ENCODE measurements at regions not wholly inside any gene's neighbourhood (a gene's known extent, or its start where the extent isn't known, plus 50 kb on each side); places are given as distances from the start of the nearest gene placed in this dataset.

DNA sequence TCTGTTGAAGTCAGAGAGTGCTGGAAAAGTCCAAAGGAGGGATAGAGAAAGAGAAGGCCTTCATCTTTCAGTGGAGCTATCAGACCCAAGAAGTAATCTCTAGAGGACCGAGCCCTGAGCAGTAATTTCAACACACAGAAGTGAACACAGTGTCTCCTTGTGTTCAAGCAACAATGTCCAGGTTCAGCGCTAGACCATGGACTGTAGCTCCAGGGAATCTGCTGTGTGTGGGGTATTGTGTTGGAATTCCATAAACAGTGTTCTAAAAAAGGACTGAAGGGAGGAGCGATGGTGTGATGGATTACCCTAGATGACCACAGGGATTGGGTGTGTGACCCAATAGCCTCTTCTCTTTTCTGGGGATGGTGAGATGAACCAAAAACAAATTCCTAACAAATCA, 165.9 kb downstream of the BLID start:
- no peak overlapping the region for H3K14ac ChIP-seq (ENCODE audit: low read length)
- no peak overlapping the region for H3K4ac ChIP-seq (ENCODE audit: low read depth, low read length)
- H3K4me3 ChIP-seq (ENCODE audit: low read depth, low read length), result no peak overlapping the region
- H2BK12ac ChIP-seq (ENCODE audit: low read length), result no peak overlapping the region
- H3K9me3 ChIP-seq (ENCODE audit: insufficient read depth, low read depth, low read length), result no peaks in the 10 kb centered on the region
- H4K91ac ChIP-seq (ENCODE audit: low read depth, low read length), result no peak overlapping the region
- H4K8ac ChIP-seq (ENCODE audit: low read depth, low read length), result no peak overlapping the region
- no peak overlapping the region for H2BK5ac ChIP-seq (ENCODE audit: low read depth, low read length, poor library complexity)
- no peaks in the 10 kb centered on the region for H3K4me1 ChIP-seq (ENCODE audit: control insufficient read depth in 1 of 2, insufficient read depth in 2 of 2, low read length in 2 of 2)
- no CpG with 5 or more reads among the region's 3 CpGs for WGBS (ENCODE audit: extremely low coverage, insufficient coverage, insufficient read length)
- H3K23ac ChIP-seq (ENCODE audit: low read length), result no peak overlapping the region
- no peak overlapping the region for H2BK120ac ChIP-seq (ENCODE audit: insufficient read depth, low read length, poor library complexity)
- H3K27me3 ChIP-seq (ENCODE audit: insufficient read depth, low read length), result no peaks in the 10 kb centered on the region
- no peak overlapping the region for H3K9ac ChIP-seq (ENCODE audit: low read length)
- H2AFZ ChIP-seq (ENCODE audit: insufficient read depth, low read length, poor library complexity), result no peak overlapping the region
- no peak overlapping the region for H3K27ac ChIP-seq (ENCODE audit: low read depth, low read length)
- no peaks in the 10 kb centered on the region for H3K79me2 ChIP-seq (ENCODE audit: control insufficient read depth, insufficient read depth, low read length, poor library complexity)
- H4K12ac ChIP-seq (ENCODE audit: low read depth, low read length), result no peak overlapping the region
- no peaks in the 10 kb centered on the region for H3K36me3 ChIP-seq (ENCODE audit: control insufficient read depth in 1 of 2, insufficient read depth in 2 of 2, low read length in 2 of 2)
- H3K79me1 ChIP-seq (ENCODE audit: low read length), result no peaks in the 10 kb centered on the region
- H3K4me2 ChIP-seq (ENCODE audit: low read length), result no peak overlapping the region
- H2AK5ac ChIP-seq (ENCODE audit: low read length), result no peak overlapping the region
- H3K18ac ChIP-seq (ENCODE audit: low read length), result no peak overlapping the region
- DNase-seq, result no peak

DNA sequence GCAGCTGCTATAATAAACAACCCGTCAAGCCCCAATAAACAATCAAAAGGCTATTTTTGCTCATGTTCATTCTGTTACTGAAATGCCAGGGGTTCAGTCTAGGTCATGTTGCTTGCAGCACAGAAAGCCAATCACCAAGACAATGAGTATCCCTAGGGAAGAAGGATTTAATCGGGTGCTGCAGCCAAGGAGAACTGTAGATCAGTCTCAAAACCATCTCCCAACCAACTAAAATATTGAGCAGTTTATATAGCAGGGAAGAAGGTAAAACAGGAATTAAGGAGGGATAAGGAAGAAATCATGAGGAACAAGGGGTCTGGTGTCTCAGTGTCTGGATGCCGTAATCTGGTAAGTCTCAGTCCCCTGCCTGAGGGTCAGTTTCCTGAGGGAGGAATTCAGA, 169.5 kb downstream of the BLID start:
- H3K4me2 ChIP-seq (ENCODE audit: low read length), result no peak overlapping the region
- no peaks in the 10 kb centered on the region for H3K79me1 ChIP-seq (ENCODE audit: low read length)
- no peak overlapping the region for H2BK5ac ChIP-seq (ENCODE audit: low read depth, low read length, poor library complexity)
- no CpG with 5 or more reads among the region's 3 CpGs for whole genome bisulfite sequencing (ENCODE audit: extremely low coverage, insufficient coverage, insufficient read length)
- no peak overlapping the region for H3K4ac ChIP-seq (ENCODE audit: low read depth, low read length)
- no peak overlapping the region for H2BK12ac ChIP-seq (ENCODE audit: low read length)
- H3K9ac ChIP-seq (ENCODE audit: low read length), result no peak overlapping the region
- H3K18ac ChIP-seq (ENCODE audit: low read length), result no peak overlapping the region
- H3K79me2 ChIP-seq (ENCODE audit: control insufficient read depth, insufficient read depth, low read length, poor library complexity), result no peaks in the 10 kb centered on the region
- DNase-seq, result no peak
- no peak overlapping the region for H3K14ac ChIP-seq (ENCODE audit: low read length)
- no peak overlapping the region for H3K27ac ChIP-seq (ENCODE audit: low read depth, low read length)
- H3K9me3 ChIP-seq (ENCODE audit: insufficient read depth, low read depth, low read length), result no peaks in the 10 kb centered on the region
- H2AFZ ChIP-seq (ENCODE audit: insufficient read depth, low read length, poor library complexity), result no peak overlapping the region
- H2BK120ac ChIP-seq (ENCODE audit: insufficient read depth, low read length, poor library complexity), result no peak overlapping the region
- H3K23ac ChIP-seq (ENCODE audit: low read length), result no peak overlapping the region
- no peak overlapping the region for H4K8ac ChIP-seq (ENCODE audit: low read depth, low read length)
- no peaks in the 10 kb centered on the region for H3K27me3 ChIP-seq (ENCODE audit: insufficient read depth, low read length)
- H3K4me3 ChIP-seq (ENCODE audit: low read depth, low read length), result no peak overlapping the region
- H2AK5ac ChIP-seq (ENCODE audit: low read length), result no peak overlapping the region
- H3K4me1 ChIP-seq (ENCODE audit: control insufficient read depth in 1 of 2, insufficient read depth in 2 of 2, low read length in 2 of 2), result no peaks in the 10 kb centered on the region
- no peaks in the 10 kb centered on the region for H3K36me3 ChIP-seq (ENCODE audit: control insufficient read depth in 1 of 2, insufficient read depth in 2 of 2, low read length in 2 of 2)
- H4K12ac ChIP-seq (ENCODE audit: low read depth, low read length), result no peak overlapping the region
- no peak overlapping the region for H4K91ac ChIP-seq (ENCODE audit: low read depth, low read length)

DNA sequence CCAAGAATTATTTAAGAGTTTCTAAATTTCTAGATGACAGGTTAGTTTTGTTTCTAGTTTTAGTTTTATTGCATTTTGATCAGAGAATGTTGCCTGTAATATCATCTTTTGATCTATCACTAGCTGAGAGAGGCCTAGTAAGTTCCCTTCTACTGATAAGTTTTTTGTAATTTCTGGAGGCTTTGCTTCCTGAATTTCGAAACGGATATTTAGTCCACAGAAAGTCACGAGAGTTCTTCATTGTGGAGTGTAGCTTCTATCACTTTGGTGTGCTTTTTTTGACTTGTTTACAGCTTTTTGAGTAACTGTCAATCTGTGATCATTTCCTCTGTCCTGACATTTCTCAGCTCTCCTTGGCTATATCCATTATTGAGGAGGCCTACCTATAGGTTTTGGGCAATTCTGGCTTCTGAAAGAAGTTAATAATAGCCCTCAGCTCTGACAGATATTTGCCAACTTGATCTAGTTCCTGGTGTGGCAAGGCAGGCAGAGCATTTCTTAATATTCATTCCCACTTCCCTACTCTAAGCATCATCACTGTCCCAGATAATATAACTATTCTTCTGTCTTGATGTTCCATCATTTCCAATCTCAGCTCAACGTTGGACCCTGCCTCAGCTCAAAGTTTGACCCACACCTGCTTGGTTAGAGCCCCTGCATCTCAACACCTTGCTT, 171.3 kb downstream of the BLID start:
- Histone ChIP-seq H3K27ac (ENCODE audit: low read depth, low read length) (no peak overlapping the region), H3K4me2 (ENCODE audit: low read length) (no peak overlapping the region), H3K18ac (ENCODE audit: low read length) (no peak overlapping the region), H4K12ac (ENCODE audit: low read depth, low read length) (no peak overlapping the region), H2AFZ (ENCODE audit: insufficient read depth, low read length, poor library complexity) (no peak overlapping the region), H3K36me3 (ENCODE audit: control insufficient read depth in 1 of 2, insufficient read depth in 2 of 2, low read length in 2 of 2) (no peaks in the 10 kb centered on the region), H3K9ac (ENCODE audit: low read length) (no peak overlapping the region), H3K9me3 (ENCODE audit: insufficient read depth, low read depth, low read length) (no peaks in the 10 kb centered on the region), H2BK120ac (ENCODE audit: insufficient read depth, low read length, poor library complexity) (no peak overlapping the region), H4K91ac (ENCODE audit: low read depth, low read length) (no peak overlapping the region), H3K27me3 (ENCODE audit: insufficient read depth, low read length) (no peaks in the 10 kb centered on the region), H2AK5ac (ENCODE audit: low read length) (no peak overlapping the region), H3K79me2 (ENCODE audit: control insufficient read depth, insufficient read depth, low read length, poor library complexity) (no peaks in the 10 kb centered on the region), H3K4ac (ENCODE audit: low read depth, low read length) (no peak overlapping the region), H4K8ac (ENCODE audit: low read depth, low read length) (no peak overlapping the region), H3K4me3 (ENCODE audit: low read depth, low read length) (no peak overlapping the region), H3K14ac (ENCODE audit: low read length) (no peak overlapping the region), H3K4me1 (ENCODE audit: control insufficient read depth in 1 of 2, insufficient read depth in 2 of 2, low read length in 2 of 2) (no peaks in the 10 kb centered on the region), H3K23ac (ENCODE audit: low read length) (no peak overlapping the region), H2BK12ac (ENCODE audit: low read length) (no peak overlapping the region), H2BK5ac (ENCODE audit: low read depth, low read length, poor library complexity) (no peak overlapping the region), H3K79me1 (ENCODE audit: low read length) (no peaks in the 10 kb centered on the region)
- WGBS (ENCODE audit: extremely low coverage, insufficient coverage, insufficient read length), result no CpG with 5 or more reads among the region's 4 CpGs
- DNase-seq, result no peak

DNA sequence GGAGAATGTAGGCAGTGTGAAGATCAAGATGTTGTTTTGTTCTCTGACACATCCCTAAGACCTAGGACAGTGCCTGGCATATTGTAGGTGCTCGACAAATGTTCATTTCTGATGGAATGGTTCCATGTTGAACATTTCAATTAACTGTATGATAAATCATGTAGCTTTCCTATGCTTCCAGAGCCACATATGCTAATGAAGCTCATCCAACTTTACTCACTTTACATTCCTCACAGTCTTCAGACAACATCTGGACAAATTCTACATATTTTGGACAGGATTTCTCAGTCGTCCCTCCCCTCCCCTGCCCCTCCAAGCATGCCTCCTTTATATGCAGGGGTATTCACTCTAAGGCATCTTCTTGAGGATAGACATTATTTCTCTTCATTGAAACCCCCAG, 177.9 kb downstream of the BLID start:
- Histone ChIP-seq H3K79me1 (ENCODE audit: low read length) (peaks cover 3% of the 10 kb centered on the region), H2AK5ac (ENCODE audit: low read length) (no peak overlapping the region), H4K12ac (ENCODE audit: low read depth, low read length) (no peak overlapping the region), H3K9ac (ENCODE audit: low read length) (no peak overlapping the region), H3K14ac (ENCODE audit: low read length) (no peak overlapping the region), H4K91ac (ENCODE audit: low read depth, low read length) (no peak overlapping the region), H3K36me3 (ENCODE audit: control insufficient read depth in 1 of 2, insufficient read depth in 2 of 2, low read length in 2 of 2) (no peaks in the 10 kb centered on the region), H3K4me2 (ENCODE audit: low read length) (no peak overlapping the region), H3K23ac (ENCODE audit: low read length) (no peak overlapping the region), H2BK120ac (ENCODE audit: insufficient read depth, low read length, poor library complexity) (no peak overlapping the region), H3K4ac (ENCODE audit: low read depth, low read length) (no peak overlapping the region), H3K4me3 (ENCODE audit: low read depth, low read length) (no peak overlapping the region), H4K8ac (ENCODE audit: low read depth, low read length) (no peak overlapping the region), H3K27ac (ENCODE audit: low read depth, low read length) (no peak overlapping the region), H3K4me1 (ENCODE audit: control insufficient read depth in 1 of 2, insufficient read depth in 2 of 2, low read length in 2 of 2) (no peaks in the 10 kb centered on the region), H3K27me3 (ENCODE audit: insufficient read depth, low read length) (no peaks in the 10 kb centered on the region), H3K79me2 (ENCODE audit: control insufficient read depth, insufficient read depth, low read length, poor library complexity) (no peaks in the 10 kb centered on the region), H3K9me3 (ENCODE audit: insufficient read depth, low read depth, low read length) (no peaks in the 10 kb centered on the region), H3K18ac (ENCODE audit: low read length) (no peak overlapping the region), H2BK12ac (ENCODE audit: low read length) (no peak overlapping the region), H2AFZ (ENCODE audit: insufficient read depth, low read length, poor library complexity) (no peak overlapping the region), H2BK5ac (ENCODE audit: low read depth, low read length, poor library complexity) (no peak overlapping the region)
- WGBS (ENCODE audit: extremely low coverage, insufficient coverage, insufficient read length), result no CpG with 5 or more reads among the region's 2 CpGs
- DNase-seq, result no peak
